Naive thymus-derived CD4-positive, alpha-beta T cell (primary cell): ENCODE measurements at regions not wholly inside any gene's neighbourhood (a gene's known extent, or its start where the extent isn't known, plus 50 kb on each side); places are given as distances from the start of the nearest gene placed in this dataset.
"Not testable (repeated sequence)": the region's sequence is repeated elsewhere in the genome, so short reads cannot be mapped to it uniquely, and the experiment has no call there.

Experiments used
- ATAC-seq: fragments of 150-1000 bp; cut with Tn5 transposase; 2 replicates; pipeline ENCODE4 v1.10.0; 2021; ENCODE audit warnings: mild to moderate bottlenecking, moderate library complexity
- CTCF ChIA-PET: fragments of 350-600 bp; sonication (Branson Sonifier 250); formaldehyde crosslinking; loops from one replicate; lab custom pipeline; 2021; ENCODE audit warnings: antibody characterized with exemption; lab: Charles Lee
- POLR2A ChIA-PET: fragments of 350-600 bp; sonication (Branson Sonifier 250); formaldehyde crosslinking; loops from one replicate; lab custom pipeline; 2021; ENCODE audit warnings: antibody characterized with exemption, inconsistent platforms; lab: Charles Lee
- DNase-seq, 9 donors: peaks; one replicate each; pipeline versions ENCODE4 v3.0.0 to v3.0.0-alpha.2; 2020 to 2022; ENCODE audit warnings: mixed read lengths in 1 of 9
- H3K27ac ChIP-seq: one replicate; pipeline ENCODE4 v1.7.0; 2013; ENCODE audit warnings: mild to moderate bottlenecking, low read depth, low read length, moderate library complexity
- H3K27me3 ChIP-seq, 2 donors: one replicate each; pipeline ENCODE4 v1.7.0; 2013; ENCODE audit warnings: low read length in 2 of 2, mild to moderate bottlenecking in 2 of 2, moderate library complexity in 2 of 2; ENCODE audit not compliant: control insufficient read depth in 2 of 2, insufficient read depth in 2 of 2
- H3K36me3 ChIP-seq, 3 experiments: 1 replicate in 2 of 3; 2 replicates in 1 of 3; pipeline ENCODE4 v1.7.0; 2013; ENCODE audit warnings: low read length in 3 of 3, mild to moderate bottlenecking in 3 of 3, moderate library complexity in 1 of 3; ENCODE audit not compliant: insufficient read depth in 3 of 3, control insufficient read depth in 2 of 3
- H3K4me1 ChIP-seq, 2 donors: one replicate each; pipeline ENCODE4 v1.7.0; 2013; ENCODE audit warnings: low read length in 2 of 2, mild to moderate bottlenecking in 2 of 2, moderate library complexity in 1 of 2; ENCODE audit not compliant: control insufficient read depth in 2 of 2, insufficient read depth in 2 of 2
- H3K4me3 ChIP-seq: 2 replicates; pipeline ENCODE4 v1.7.0; 2013; ENCODE audit warnings: mild to moderate bottlenecking, low read length
- H3K9me3 ChIP-seq, 3 experiments: 1 replicate in 2 of 3; 2 replicates in 1 of 3; pipeline ENCODE4 v1.7.0; 2013; ENCODE audit warnings: low read length in 3 of 3; ENCODE audit not compliant: control insufficient read depth in 2 of 3
- H3K27ac Mint-ChIP-seq, 9 donors: one replicate each; pipeline ENCODE4 v1.8.0; 2020 to 2022; ENCODE audit warnings: mixed read lengths in 9 of 9, mild to moderate bottlenecking in 8 of 9, moderate library complexity in 5 of 9, inconsistent platforms in 2 of 9
- H3K27me3 Mint-ChIP-seq, 5 donors: one replicate each; pipeline ENCODE4 v1.8.0; 2021 to 2022; ENCODE audit warnings: mixed read lengths in 5 of 5, mild to moderate bottlenecking in 1 of 5
- H3K36me3 Mint-ChIP-seq, 5 donors: one replicate each; pipeline ENCODE4 v1.8.0; 2020 to 2022; ENCODE audit warnings: mixed read lengths in 5 of 5, mild to moderate bottlenecking in 3 of 5, inconsistent platforms in 1 of 5
- H3K4me1 Mint-ChIP-seq, 7 donors: one replicate each; pipeline ENCODE4 v1.8.0; 2020 to 2022; ENCODE audit warnings: mixed read lengths in 7 of 7, mild to moderate bottlenecking in 3 of 7, inconsistent platforms in 1 of 7
- H3K4me3 Mint-ChIP-seq, 10 donors: one replicate each; pipeline ENCODE4 v1.8.0; 2020 to 2022; ENCODE audit warnings: mild to moderate bottlenecking in 10 of 10, mixed read lengths in 10 of 10, moderate library complexity in 6 of 10, inconsistent platforms in 2 of 10
- H3K9me3 Mint-ChIP-seq, 11 donors: one replicate each; pipeline ENCODE4 v1.8.0; 2020 to 2022; ENCODE audit warnings: mixed read lengths in 11 of 11, mild to moderate bottlenecking in 4 of 11, inconsistent platforms in 1 of 11, moderate library complexity in 1 of 11
- intact Hi-C, 2 donors: fragments of 100-400 bp; cut with micrococcal nuclease; formaldehyde crosslinking; loops; one replicate each; pipeline ENCODE4 v1.15.1; 2023

GRCh38 chr7:79933144-79933543, 201.5 kb upstream of the GNAI1 start:
- Histone ChIP-seq H3K4me1 (no peaks in the 10 kb centered on the region), H3K27me3 (no peaks in the 10 kb centered on the region), H3K36me3 (no peaks in the 10 kb centered on the region), H3K4me3 (no peak overlapping the region), H3K9me3 (no peaks in the 10 kb centered on the region), H3K27ac (no peak overlapping the region)
- Mint-ChIP-seq H3K9me3 (peaks cover 0 to 10% (median 0%) of the 10 kb centered on the region in 11 donors), H3K27ac (no peak overlapping the region), H3K4me1 (peaks cover 0 to 7% (median 3%) of the 10 kb centered on the region in 7 donors), H3K4me3 (no peak overlapping the region), H3K27me3 (no peaks in the 10 kb centered on the region), H3K36me3 (no peaks in the 10 kb centered on the region)
- POLR2A ChIA-PET: no interaction called here
- no peak for DNase-seq
- no peak for ATAC-seq
- CTCF ChIA-PET: no interaction called here
- intact Hi-C loops: no loop called here

GRCh38 chr7:79930604-79931003, 204.0 kb upstream of the GNAI1 start:
- no peak overlapping the region for H3K4me3 ChIP-seq
- H3K27me3 ChIP-seq: no peaks in the 10 kb centered on the region
- DNase-seq: no peak
- H3K9me3 Mint-ChIP-seq: peaks cover 0 to 9% (median 0%) of the 10 kb centered on the region in 11 donors
- no peak for ATAC-seq
- no peak overlapping the region for H3K27ac Mint-ChIP-seq
- peaks cover 0 to 7% (median 3%) of the 10 kb centered on the region in 7 donors for H3K4me1 Mint-ChIP-seq
- POLR2A ChIA-PET: interaction anchor here (1.0 kb wide), 1 partner anchor 16 kb away, joined by 3 read pairs; no protein-coding TSS in a partner anchor
- H3K36me3 Mint-ChIP-seq: no peaks in the 10 kb centered on the region
- H3K27ac ChIP-seq: no peak overlapping the region
- no peaks in the 10 kb centered on the region for H3K36me3 ChIP-seq
- intact Hi-C loops: loop anchor here in 1 of 2 donors (2.0 kb wide), 1 partner anchor 14 kb away; no protein-coding TSS in a partner anchor
- H3K4me1 ChIP-seq: no peaks in the 10 kb centered on the region
- H3K9me3 ChIP-seq: no peaks in the 10 kb centered on the region
- no peak overlapping the region for H3K4me3 Mint-ChIP-seq
- no peaks in the 10 kb centered on the region for H3K27me3 Mint-ChIP-seq
- CTCF ChIA-PET: interaction anchor here (1.1 kb wide), 1 partner anchor 10 kb away, joined by 3 read pairs; no protein-coding TSS in a partner anchor

GRCh38 chr7:79927116-79927515, 207.5 kb upstream of the GNAI1 start:
- DNase-seq (no peak), ATAC-seq (no peak)
- Histone ChIP-seq H3K9me3 (no peaks in the 10 kb centered on the region), H3K4me1 (no peaks in the 10 kb centered on the region), H3K4me3 (no peak overlapping the region), H3K27me3 (no peaks in the 10 kb centered on the region), H3K27ac (no peak overlapping the region), H3K36me3 (no peaks in the 10 kb centered on the region)
- H3K27me3 Mint-ChIP-seq: no peaks in the 10 kb centered on the region
- no peak overlapping the region for H3K4me3 Mint-ChIP-seq
- no peaks in the 10 kb centered on the region for H3K4me1 Mint-ChIP-seq
- no peaks in the 10 kb centered on the region for H3K36me3 Mint-ChIP-seq
- ChIA-PET CTCF (no interaction called here), POLR2A (no interaction called here)
- H3K27ac Mint-ChIP-seq: no peak overlapping the region
- intact Hi-C loops: loop anchor here in 1 of 2 donors (5.0 kb wide), 1 partner anchor 630 kb away; no protein-coding TSS in a partner anchor
- H3K9me3 Mint-ChIP-seq: peaks cover 0 to 15% (median 0%) of the 10 kb centered on the region in 11 donors

- intact Hi-C loops: no loop called here
- no peaks in the 10 kb centered on the region for H3K4me1 ChIP-seq
- ATAC-seq (no peak), DNase-seq (no peak)
- POLR2A ChIA-PET: interaction anchor here (1.6 kb wide), 1 partner anchor 12 kb away, joined by 5 read pairs; no protein-coding TSS in a partner anchor
- no peak overlapping the region for H3K27ac ChIP-seq
- Mint-ChIP-seq H3K4me1 (no peaks in the 10 kb centered on the region), H3K9me3 (peaks cover 0 to 7% (median 0%) of the 10 kb centered on the region in 11 donors), H3K27me3 (no peaks in the 10 kb centered on the region), H3K27ac (no peak overlapping the region), H3K4me3 (no peak overlapping the region), H3K36me3 (no peaks in the 10 kb centered on the region)
- no peaks in the 10 kb centered on the region for H3K27me3 ChIP-seq
- CTCF ChIA-PET: no interaction called here
- no peak overlapping the region for H3K4me3 ChIP-seq
- no peaks in the 10 kb centered on the region for H3K9me3 ChIP-seq
- H3K36me3 ChIP-seq: no peaks in the 10 kb centered on the region
Measured at GRCh38 chr7:79923953-79924352, 210.7 kb upstream of the GNAI1 start.

- ChIA-PET CTCF (no interaction called here), POLR2A (interaction anchor here (0.6 to 1.6 kb wide), 2 partner anchors 11 to 12 kb away, joined by 5 to 7 read pairs; no protein-coding TSS in a partner anchor)
- DNase-seq: no peak
- no peaks in the 10 kb centered on the region for H3K36me3 ChIP-seq
- Mint-ChIP-seq H3K9me3 (peaks cover 0 to 9% (median 0%) of the 10 kb centered on the region in 11 donors), H3K36me3 (no peaks in the 10 kb centered on the region), H3K27me3 (no peaks in the 10 kb centered on the region), H3K27ac (no peak overlapping the region), H3K4me3 (no peak overlapping the region), H3K4me1 (no peaks in the 10 kb centered on the region)
- H3K4me1 ChIP-seq: no peaks in the 10 kb centered on the region
- intact Hi-C loops: no loop called here
- no peak overlapping the region for H3K27ac ChIP-seq
- no peaks in the 10 kb centered on the region for H3K27me3 ChIP-seq
- no peak overlapping the region for H3K4me3 ChIP-seq
- H3K9me3 ChIP-seq: no peaks in the 10 kb centered on the region
- ATAC-seq: no peak
Measured at GRCh38 chr7:79922894-79923293, 211.7 kb upstream of the GNAI1 start.

- Mint-ChIP-seq H3K27ac (no peak overlapping the region), H3K36me3 (no peaks in the 10 kb centered on the region), H3K4me3 (no peak overlapping the region), H3K4me1 (peaks cover 0 to 3% (median 0%) of the 10 kb centered on the region in 7 donors), H3K27me3 (no peaks in the 10 kb centered on the region), H3K9me3 (peaks cover 0 to 11% (median 2%) of the 10 kb centered on the region in 11 donors)
- H3K4me1 ChIP-seq: no peaks in the 10 kb centered on the region
- no peak for ATAC-seq
- POLR2A ChIA-PET: no interaction called here
- no peaks in the 10 kb centered on the region for H3K27me3 ChIP-seq
- H3K4me3 ChIP-seq: no peak overlapping the region
- CTCF ChIA-PET: no interaction called here
- H3K27ac ChIP-seq: no peak overlapping the region
- no peaks in the 10 kb centered on the region for H3K36me3 ChIP-seq
- no peak for DNase-seq
- H3K9me3 ChIP-seq: no peaks in the 10 kb centered on the region
- intact Hi-C loops: no loop called here
Measured at GRCh38 chr7:79921976-79922375, 212.7 kb upstream of the GNAI1 start.

- CTCF ChIA-PET, H3K9me3 ChIP-seq, H3K4me3 ChIP-seq, DNase-seq, H3K27ac Mint-ChIP-seq, H3K36me3 ChIP-seq, H3K27me3 Mint-ChIP-seq, H3K27me3 ChIP-seq, H3K4me3 Mint-ChIP-seq, H3K36me3 Mint-ChIP-seq, H3K27ac ChIP-seq, ATAC-seq: not testable (repeated sequence)
- intact Hi-C loops: loop anchor here in 1 of 2 donors (5.0 to 10.0 kb wide), 2 partner anchors 34 to 216 kb away; partner anchors contain the start of gene GNAI1
- POLR2A ChIA-PET: interaction anchor here (0.6 kb wide), 1 partner anchor 108 kb away, joined by 3 read pairs; no protein-coding TSS in a partner anchor
- peaks cover 0 to 10% of the 10 kb centered on the region in 2 donors for H3K4me1 ChIP-seq
- peaks cover 0 to 23% (median 5%) of the 10 kb centered on the region in 11 donors for H3K9me3 Mint-ChIP-seq
- peaks cover 0 to 23% (median 22%) of the 10 kb centered on the region in 7 donors for H3K4me1 Mint-ChIP-seq
Measured at GRCh38 chr7:79918632-79919031, 216.0 kb upstream of the GNAI1 start.
